ENCODE measurements at regions not wholly inside any gene's neighbourhood (a gene's known extent, or its start where the extent isn't known, plus 50 kb on each side); places are given as distances from the start of the nearest gene placed in this dataset.

- H3K27ac ChIP-seq (ENCODE audit: insufficient read depth, low read length): peak overlapping the region; percentile 97
- H3K36me3 ChIP-seq (ENCODE audit: control insufficient read depth, insufficient read depth, low read length): no peaks in the 10 kb centered on the region
- H4K20me1 ChIP-seq (ENCODE audit: control insufficient read depth, extremely low read depth, insufficient read depth, low read length): no peaks in the 10 kb centered on the region
- H3K4me3 ChIP-seq (replicated peaks in 1 of 4; ENCODE audit: control extremely low read depth in 1 of 4, insufficient read depth in 1 of 4, low read depth in 3 of 4, low read length in 4 of 4): peak overlapping the region; percentile 24 to 47 (median 36)
- peak; percentile 70 to 97 for DNase-seq (ENCODE audit: low read depth in 2 of 2)
- TF ChIP-seq EZH2 (IDR thresholded peaks at IDR 0.05; ENCODE audit: low read length, missing control alignments) (no peak), CTCF (conservative IDR thresholded peaks at IDR 0.05 in 1 of 2, IDR thresholded peaks at IDR 0.05 in 1 of 2; ENCODE audit: low read depth in 1 of 2, low read length in 2 of 2) (no peak)
- peak overlapping the region; percentile 81 for H3K4me2 ChIP-seq (ENCODE audit: extremely low read depth, insufficient read depth, low read length)
- no peaks in the 10 kb centered on the region for H3K9me3 ChIP-seq (ENCODE audit: control insufficient read depth, insufficient read depth, low read depth, low read length)
- no peaks in the 10 kb centered on the region for H3K79me2 ChIP-seq (ENCODE audit: control insufficient read depth, insufficient read depth, low read length)
- H3K27me3 ChIP-seq (ENCODE audit: control insufficient read depth, insufficient read depth, low read length): no peaks in the 10 kb centered on the region
- peak overlapping the region; percentile 20 for H3K9ac ChIP-seq (ENCODE audit: insufficient read depth, low read length)
- H3K4me1 ChIP-seq (ENCODE audit: control insufficient read depth, extremely low read depth, insufficient read depth, low read length): peaks cover 38% of the 10 kb centered on the region
- no peak overlapping the region for H2AFZ ChIP-seq (ENCODE audit: low read length)
Observed at GRCh38 chr9:694403-695154, 146.9 kb upstream of the DMRT1 start.

- Histone ChIP-seq H3K9ac (ENCODE audit: insufficient read depth, low read length) (peak overlapping the region; percentile 27), H3K4me2 (ENCODE audit: extremely low read depth, insufficient read depth, low read length) (peak overlapping the region; percentile 81), H3K27ac (ENCODE audit: insufficient read depth, low read length) (peak overlapping the region; percentile 97), H3K9me3 (ENCODE audit: control insufficient read depth, insufficient read depth, low read depth, low read length) (no peaks in the 10 kb centered on the region), H3K27me3 (ENCODE audit: control insufficient read depth, insufficient read depth, low read length) (no peaks in the 10 kb centered on the region), H2AFZ (ENCODE audit: low read length) (no peak overlapping the region), H3K36me3 (ENCODE audit: control insufficient read depth, insufficient read depth, low read length) (no peaks in the 10 kb centered on the region), H4K20me1 (ENCODE audit: control insufficient read depth, extremely low read depth, insufficient read depth, low read length) (no peaks in the 10 kb centered on the region), H3K4me3 (replicated peaks in 1 of 4; ENCODE audit: control extremely low read depth in 1 of 4, insufficient read depth in 1 of 4, low read depth in 3 of 4, low read length in 4 of 4) (no peak overlapping the region), H3K79me2 (ENCODE audit: control insufficient read depth, insufficient read depth, low read length) (no peaks in the 10 kb centered on the region), H3K4me1 (ENCODE audit: control insufficient read depth, extremely low read depth, insufficient read depth, low read length) (peaks cover 38% of the 10 kb centered on the region)
- no peak for DNase-seq (ENCODE audit: low read depth in 2 of 2)
- TF ChIP-seq EZH2 (IDR thresholded peaks at IDR 0.05; ENCODE audit: low read length, missing control alignments) (no peak), CTCF (conservative IDR thresholded peaks at IDR 0.05 in 1 of 2, IDR thresholded peaks at IDR 0.05 in 1 of 2; ENCODE audit: low read depth in 1 of 2, low read length in 2 of 2) (no peak)
Observed at GRCh38 chr9:695252-695651, 146.2 kb upstream of the DMRT1 start.

- no peak overlapping the region for H3K4me3 ChIP-seq (replicated peaks in 1 of 4; ENCODE audit: control extremely low read depth in 1 of 4, insufficient read depth in 1 of 4, low read depth in 3 of 4, low read length in 4 of 4)
Observed at GRCh38 chr9:696332-697323, 144.9 kb upstream of the DMRT1 start.

More at GRCh38 chr9:696332-697323, 144.9 kb upstream of the DMRT1 start:
- no peak overlapping the region for H3K9ac ChIP-seq (ENCODE audit: insufficient read depth, low read length)
- no peak for TF ChIP-seq EZH2 (IDR thresholded peaks at IDR 0.05; ENCODE audit: low read length, missing control alignments)
- TF ChIP-seq CTCF (conservative IDR thresholded peaks at IDR 0.05 in 1 of 2, IDR thresholded peaks at IDR 0.05 in 1 of 2; ENCODE audit: low read depth in 1 of 2, low read length in 2 of 2): peak in 1 of 2 donors; percentile 39
- peak overlapping the region; percentile 7 for H2AFZ ChIP-seq (ENCODE audit: low read length)
- no peaks in the 10 kb centered on the region for H4K20me1 ChIP-seq (ENCODE audit: control insufficient read depth, extremely low read depth, insufficient read depth, low read length)
- peak; percentile 68 to 87 for DNase-seq (ENCODE audit: low read depth in 2 of 2)
- no peaks in the 10 kb centered on the region for H3K9me3 ChIP-seq (ENCODE audit: control insufficient read depth, insufficient read depth, low read depth, low read length)
- peak overlapping the region; percentile 17 for H3K4me2 ChIP-seq (ENCODE audit: extremely low read depth, insufficient read depth, low read length)
- H3K27me3 ChIP-seq (ENCODE audit: control insufficient read depth, insufficient read depth, low read length): no peaks in the 10 kb centered on the region
- no peaks in the 10 kb centered on the region for H3K79me2 ChIP-seq (ENCODE audit: control insufficient read depth, insufficient read depth, low read length)
- no peaks in the 10 kb centered on the region for H3K36me3 ChIP-seq (ENCODE audit: control insufficient read depth, insufficient read depth, low read length)
- H3K4me1 ChIP-seq (ENCODE audit: control insufficient read depth, extremely low read depth, insufficient read depth, low read length): peaks cover 38% of the 10 kb centered on the region
- peak overlapping the region; percentile 79 for H3K27ac ChIP-seq (ENCODE audit: insufficient read depth, low read length)

Data from fibroblast of lung (primary cell).